GM12874 (cell line): ENCODE measurements at regions not wholly inside any gene's neighbourhood (a gene's known extent, or its start where the extent isn't known, plus 50 kb on each side); places are given as distances from the start of the nearest gene placed in this dataset.

Experiments used
- CTCF ChIP-seq: IDR thresholded peaks from 2 replicates; pipeline ENCODE4 v1.5.1; 2011; ENCODE audit warnings: low read depth, mild to moderate bottlenecking, control low read depth, low read length, moderate library complexity; ENCODE audit not compliant: insufficient read depth

GRCh38 chr11:70667767-70668166, 269.4 kb downstream of the CTTN start:
- no peak for TF ChIP-seq CTCF

GRCh38 chr11:70668204-70669202, 270.2 kb downstream of the CTTN start:
- no peak for TF ChIP-seq CTCF

- TF ChIP-seq CTCF: no peak
These were observed 271.0 kb downstream of the CTTN start for GRCh38 chr11:70669281-70669680.

- TF ChIP-seq CTCF: no peak
These were observed 271.7 kb downstream of the CTTN start for GRCh38 chr11:70669871-70670675.

- no peak for TF ChIP-seq CTCF
These were observed 272.3 kb downstream of the CTTN start for GRCh38 chr11:70670676-70671034.

GRCh38 chr11:70671083-70671482, 272.8 kb downstream of the CTTN start:
- no peak for TF ChIP-seq CTCF

- no peak for TF ChIP-seq CTCF
These were observed 273.3 kb downstream of the CTTN start for GRCh38 chr11:70671611-70672010.
